PC-9 (cell line): ENCODE measurements at regions not wholly inside any gene's neighbourhood (a gene's known extent, or its start where the extent isn't known, plus 50 kb on each side); places are given as distances from the start of the nearest gene placed in this dataset.

Experiments used
- CTCF ChIP-seq: fragments of 200-600 bp; sonication (generic); conservative IDR thresholded peaks from 2 replicates; pipeline ENCODE4 v1.6.1; 2017; ENCODE audit warnings: mixed run types, antibody characterized with exemption, mild to moderate bottlenecking, moderate library complexity
- EZH2 ChIP-seq: fragments of 200-600 bp; sonication (generic); IDR thresholded peaks from 2 replicates; pipeline ENCODE4 v1.8.0; 2017; ENCODE audit warnings: antibody characterized with exemption, low read depth

- TF ChIP-seq CTCF (no peak), EZH2 (no peak)
These were observed 160.2 kb upstream of the FGGY start for GRCh38 chr1:59136541-59137275.
